Mucosa of stomach (tissue), 1 donor: ENCODE measurements at regions not wholly inside any gene's neighbourhood (a gene's known extent, or its start where the extent isn't known, plus 50 kb on each side); places are given as distances from the start of the nearest gene placed in this dataset.
"Not testable (repeated sequence)": the region's sequence is repeated elsewhere in the genome, so short reads cannot be mapped to it uniquely, and the experiment has no call there.

Experiments
- H3K27me3 ChIP-seq: one replicate; pipeline ENCODE4 v1.7.0; 2013; ENCODE audit warnings: mild to moderate bottlenecking, low read length; ENCODE audit not compliant: control insufficient read depth, insufficient read depth
- H3K36me3 ChIP-seq: one replicate; pipeline ENCODE4 v1.7.0; 2013; ENCODE audit warnings: low read length; ENCODE audit not compliant: control insufficient read depth, insufficient read depth
- H3K4me1 ChIP-seq: one replicate; pipeline ENCODE4 v1.7.0; 2013; ENCODE audit warnings: mild to moderate bottlenecking, low read length; ENCODE audit not compliant: control insufficient read depth, insufficient read depth
- H3K4me3 ChIP-seq: one replicate; pipeline ENCODE4 v1.7.0; 2013; ENCODE audit warnings: low read length
- H3K9ac ChIP-seq: one replicate; pipeline ENCODE4 v1.7.0; 2013; ENCODE audit warnings: mild to moderate bottlenecking, low read length, moderate library complexity
- H3K9me3 ChIP-seq: one replicate; pipeline ENCODE4 v1.7.0; 2013; ENCODE audit warnings: mild to moderate bottlenecking, low read length, moderate library complexity; ENCODE audit not compliant: control insufficient read depth
- donor health status: Pancreatic carcinoma.

DNA sequence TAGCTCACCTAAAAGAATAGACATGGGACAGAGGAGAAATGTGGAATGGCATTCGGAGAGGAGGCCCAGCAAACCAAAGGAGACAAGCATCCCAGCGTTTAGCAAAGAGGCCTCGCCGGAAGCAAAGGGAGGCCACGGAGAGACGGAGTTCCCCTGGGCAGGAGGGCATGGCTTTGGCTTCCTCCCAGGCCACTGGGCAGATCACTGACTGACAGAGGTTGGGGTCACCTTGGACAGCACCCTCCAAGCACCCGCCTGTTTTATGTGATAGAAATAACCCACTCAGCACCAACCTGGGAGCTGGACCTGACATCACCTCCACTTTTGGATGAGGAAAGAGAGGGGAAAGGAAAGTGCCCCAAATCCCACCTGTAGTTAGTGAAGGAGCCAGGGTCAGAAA is 434.1 kb downstream of the BRD1 start:
- no peaks in the 10 kb centered on the region for H3K36me3 ChIP-seq
- no peak overlapping the region for H3K9ac ChIP-seq
- H3K4me1 ChIP-seq = no peaks in the 10 kb centered on the region
- no peak overlapping the region for H3K4me3 ChIP-seq
- H3K27me3 ChIP-seq = no peaks in the 10 kb centered on the region
- no peaks in the 10 kb centered on the region for H3K9me3 ChIP-seq

DNA sequence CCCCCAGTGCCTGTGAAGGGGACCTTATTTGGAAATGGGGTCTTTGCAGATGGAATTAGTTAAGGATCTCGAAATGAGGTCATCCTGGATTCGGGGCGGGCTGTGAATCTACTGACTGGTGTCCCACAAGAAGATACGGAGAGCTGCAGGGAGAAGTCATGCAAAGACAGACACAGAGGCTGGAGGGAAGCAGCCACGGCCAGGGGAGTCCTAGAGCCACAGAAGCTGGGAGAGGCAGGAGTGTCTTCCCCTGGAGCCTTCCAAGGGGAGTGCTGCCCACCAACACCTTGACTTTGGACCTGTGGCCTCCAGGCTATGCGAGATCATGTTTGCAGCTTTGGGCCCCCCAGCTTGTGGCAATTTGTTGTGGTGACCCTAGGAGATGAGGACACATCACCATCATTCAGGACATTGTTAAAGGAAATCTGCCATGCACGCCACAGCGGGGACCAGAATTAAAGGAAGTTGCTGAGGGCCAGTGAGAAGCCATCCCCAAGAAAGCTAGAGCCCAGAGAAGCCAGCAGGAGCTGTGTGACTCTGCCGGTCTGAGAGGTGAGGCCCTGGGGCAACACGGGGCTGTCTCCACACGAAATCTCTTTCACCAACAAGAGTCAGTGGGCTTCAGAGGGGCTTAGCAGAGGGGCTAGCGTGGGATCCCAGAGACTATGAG is 434.7 kb downstream of the BRD1 start:
- Histone ChIP-seq H3K4me3 (no peak overlapping the region), H3K36me3 (no peaks in the 10 kb centered on the region), H3K4me1 (no peaks in the 10 kb centered on the region), H3K9ac (no peak overlapping the region), H3K9me3 (no peaks in the 10 kb centered on the region), H3K27me3 (no peaks in the 10 kb centered on the region)

DNA sequence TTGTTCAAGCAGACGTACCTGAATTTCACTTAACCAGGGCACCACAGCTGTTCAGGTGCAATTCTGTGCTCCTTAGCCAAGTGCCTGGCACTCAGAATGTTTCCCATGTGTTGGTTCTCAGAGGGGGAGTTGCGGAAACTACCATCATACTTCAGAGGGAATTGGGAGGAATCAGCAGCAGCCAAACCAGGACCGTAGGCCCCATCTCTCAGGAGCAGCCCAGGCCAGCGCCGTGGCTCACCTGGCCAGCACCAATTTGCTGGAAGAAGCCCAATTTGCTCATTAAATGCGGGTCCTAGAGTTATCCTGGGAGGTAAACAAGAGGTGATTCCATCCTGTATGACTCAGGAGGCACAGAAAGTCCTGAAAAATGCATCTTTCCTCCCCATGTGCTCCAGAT is 435.4 kb downstream of the BRD1 start:
- H3K36me3 ChIP-seq = no peaks in the 10 kb centered on the region
- H3K4me1 ChIP-seq = no peaks in the 10 kb centered on the region
- no peak overlapping the region for H3K4me3 ChIP-seq
- H3K27me3 ChIP-seq = no peaks in the 10 kb centered on the region
- H3K9me3 ChIP-seq = no peaks in the 10 kb centered on the region
- H3K9ac ChIP-seq = no peak overlapping the region

DNA sequence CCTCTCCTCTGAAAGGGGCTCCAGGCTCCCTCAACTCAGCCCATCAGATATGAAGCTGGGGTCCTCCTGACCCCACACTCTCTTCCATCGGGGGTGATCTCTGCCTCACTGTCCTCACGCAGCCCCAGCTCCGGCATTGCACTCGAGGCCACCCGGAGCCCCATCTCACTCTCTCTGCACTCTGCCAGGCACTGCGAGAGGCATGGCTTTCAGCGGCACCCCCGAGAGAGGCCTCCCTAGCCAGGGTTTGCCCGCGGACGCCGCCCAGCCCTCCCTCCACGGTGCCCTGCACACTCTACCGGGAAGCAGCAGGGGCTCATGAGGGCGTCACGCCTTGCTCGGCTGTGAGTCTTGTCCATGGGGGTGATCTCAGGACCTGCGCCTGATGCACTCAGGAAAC is 436.2 kb downstream of the BRD1 start:
- no peak overlapping the region for H3K4me3 ChIP-seq
- no peak overlapping the region for H3K9ac ChIP-seq
- H3K36me3 ChIP-seq = no peaks in the 10 kb centered on the region
- H3K4me1 ChIP-seq = no peaks in the 10 kb centered on the region
- H3K27me3 ChIP-seq = no peaks in the 10 kb centered on the region
- no peaks in the 10 kb centered on the region for H3K9me3 ChIP-seq

DNA sequence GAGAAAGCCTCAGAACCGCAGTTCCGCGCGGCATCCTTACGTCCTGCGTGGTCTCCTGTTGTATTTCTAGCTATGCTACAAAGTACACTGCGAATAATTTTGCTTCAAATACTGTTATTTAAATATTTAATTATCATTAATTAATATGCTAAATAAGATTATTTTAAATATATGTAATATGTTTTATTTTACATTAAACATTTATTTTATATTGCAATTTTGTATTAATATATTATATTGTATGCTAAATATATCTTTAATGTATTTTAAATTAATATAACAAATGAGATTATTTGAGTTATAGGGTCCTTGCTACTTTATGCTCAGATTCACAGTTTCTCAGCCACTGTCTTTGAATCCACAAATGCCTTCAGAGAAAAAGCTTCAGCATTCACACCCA is 436.7 kb downstream of the BRD1 start:
- Histone ChIP-seq H3K36me3 (no peaks in the 10 kb centered on the region), H3K4me3 (no peak overlapping the region), H3K27me3 (no peaks in the 10 kb centered on the region), H3K4me1 (no peaks in the 10 kb centered on the region), H3K9me3 (no peaks in the 10 kb centered on the region), H3K9ac (no peak overlapping the region)

DNA sequence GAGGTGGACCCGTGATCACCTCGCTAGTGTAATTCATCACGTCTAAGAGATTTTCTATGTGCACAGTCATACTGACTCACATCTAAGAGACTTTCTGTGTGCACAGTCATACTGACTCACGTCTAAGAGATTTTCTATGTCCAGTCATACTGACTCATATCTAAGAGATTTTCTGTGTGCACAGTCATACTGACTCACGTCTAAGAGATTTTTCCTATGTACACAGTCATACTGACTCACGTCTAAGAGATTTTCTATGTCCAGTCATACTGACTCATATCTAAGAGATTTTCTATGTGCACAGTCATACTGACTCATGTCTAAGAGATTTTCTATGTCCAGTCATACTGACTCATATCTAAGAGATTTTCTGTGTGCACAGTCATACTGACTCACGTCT is 443.8 kb downstream of the BRD1 start:
- H3K36me3 ChIP-seq, H3K9ac ChIP-seq, H3K4me3 ChIP-seq, H3K27me3 ChIP-seq, H3K4me1 ChIP-seq, H3K9me3 ChIP-seq: not testable (repeated sequence)

DNA sequence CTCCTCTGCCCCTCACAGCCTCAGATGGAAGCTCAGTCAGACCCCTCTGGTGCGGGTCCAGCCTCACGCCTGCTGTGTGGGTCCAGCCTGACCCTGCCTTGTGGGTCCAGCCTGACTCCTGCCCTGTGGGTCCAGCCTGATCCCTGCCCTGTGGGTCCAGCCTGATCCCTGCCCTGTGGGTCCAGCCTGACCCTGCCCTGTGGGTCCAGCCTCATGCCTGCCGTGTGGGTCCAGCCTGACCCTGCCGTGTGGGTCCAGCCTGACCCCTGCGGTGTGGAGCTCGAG is 445.3 kb downstream of the BRD1 start:
- Histone ChIP-seq H3K36me3 (no peaks in the 10 kb centered on the region), H3K4me3 (no peak overlapping the region), H3K27me3 (peaks cover 3% of the 10 kb centered on the region), H3K4me1 (no peaks in the 10 kb centered on the region), H3K9ac (no peak overlapping the region), H3K9me3 (no peaks in the 10 kb centered on the region)

DNA sequence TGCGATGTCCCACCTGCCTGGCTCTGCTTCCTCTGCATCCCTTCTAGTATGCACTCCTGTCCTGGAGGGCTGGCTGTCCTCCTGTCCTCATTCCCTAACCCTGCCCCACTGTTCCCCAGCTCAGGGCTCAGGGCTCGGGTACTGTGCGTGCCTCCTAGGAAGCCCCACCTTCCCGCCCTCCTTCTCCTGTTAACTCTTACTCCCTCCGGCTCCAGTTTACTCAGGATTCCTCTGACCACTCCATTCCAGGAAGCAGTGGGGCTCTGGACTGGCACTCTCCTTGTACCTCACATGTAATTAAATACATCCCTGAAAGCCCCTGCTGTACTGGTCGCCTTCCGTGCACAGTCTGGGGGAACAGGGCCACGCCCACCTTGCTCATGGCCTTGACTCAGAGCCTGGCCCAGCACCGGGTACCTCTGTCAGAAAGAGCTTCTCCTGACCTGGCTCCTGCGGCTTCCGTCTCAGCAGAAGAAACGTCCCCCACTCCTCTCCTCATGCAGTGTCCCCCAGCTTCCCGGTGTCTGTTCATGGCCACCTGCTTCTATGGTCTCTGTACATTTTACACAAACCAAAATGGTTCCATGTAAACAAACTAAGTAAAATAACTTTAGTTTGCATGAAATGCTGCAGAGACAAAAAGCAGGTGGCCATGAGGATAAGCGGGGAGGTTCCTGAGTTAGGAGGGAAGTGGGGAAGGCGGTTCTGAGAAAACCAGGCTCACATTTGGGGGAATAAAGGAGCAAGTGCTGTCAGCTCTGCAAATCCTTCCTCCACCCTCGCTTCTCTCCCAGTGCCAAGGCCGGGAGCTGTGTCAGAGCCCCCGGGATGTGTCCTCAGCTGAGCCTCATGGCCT is 445.9 kb downstream of the BRD1 start:
- Histone ChIP-seq H3K4me3 (no peak overlapping the region), H3K36me3 (no peaks in the 10 kb centered on the region), H3K9me3 (no peaks in the 10 kb centered on the region), H3K27me3 (peaks cover 3% of the 10 kb centered on the region), H3K9ac (no peak overlapping the region), H3K4me1 (no peaks in the 10 kb centered on the region)

DNA sequence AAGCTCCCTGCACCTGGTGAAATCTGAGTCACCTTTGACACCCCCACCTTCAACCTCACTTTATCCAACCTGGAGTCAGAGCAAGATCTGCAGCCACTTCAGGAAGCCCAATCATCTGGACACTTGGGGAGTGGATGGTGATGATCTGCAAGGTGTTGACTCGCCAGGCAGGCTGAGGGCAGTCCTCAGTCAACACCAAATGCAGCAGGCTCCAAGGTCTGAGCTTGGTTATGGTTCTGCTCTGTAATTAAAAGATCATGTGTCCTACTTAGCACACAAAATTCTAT is 446.9 kb downstream of the BRD1 start:
- H3K4me1 ChIP-seq = no peaks in the 10 kb centered on the region
- no peaks in the 10 kb centered on the region for H3K9me3 ChIP-seq
- H3K27me3 ChIP-seq = peaks cover 3% of the 10 kb centered on the region
- no peaks in the 10 kb centered on the region for H3K36me3 ChIP-seq
- no peak overlapping the region for H3K9ac ChIP-seq
- no peak overlapping the region for H3K4me3 ChIP-seq

DNA sequence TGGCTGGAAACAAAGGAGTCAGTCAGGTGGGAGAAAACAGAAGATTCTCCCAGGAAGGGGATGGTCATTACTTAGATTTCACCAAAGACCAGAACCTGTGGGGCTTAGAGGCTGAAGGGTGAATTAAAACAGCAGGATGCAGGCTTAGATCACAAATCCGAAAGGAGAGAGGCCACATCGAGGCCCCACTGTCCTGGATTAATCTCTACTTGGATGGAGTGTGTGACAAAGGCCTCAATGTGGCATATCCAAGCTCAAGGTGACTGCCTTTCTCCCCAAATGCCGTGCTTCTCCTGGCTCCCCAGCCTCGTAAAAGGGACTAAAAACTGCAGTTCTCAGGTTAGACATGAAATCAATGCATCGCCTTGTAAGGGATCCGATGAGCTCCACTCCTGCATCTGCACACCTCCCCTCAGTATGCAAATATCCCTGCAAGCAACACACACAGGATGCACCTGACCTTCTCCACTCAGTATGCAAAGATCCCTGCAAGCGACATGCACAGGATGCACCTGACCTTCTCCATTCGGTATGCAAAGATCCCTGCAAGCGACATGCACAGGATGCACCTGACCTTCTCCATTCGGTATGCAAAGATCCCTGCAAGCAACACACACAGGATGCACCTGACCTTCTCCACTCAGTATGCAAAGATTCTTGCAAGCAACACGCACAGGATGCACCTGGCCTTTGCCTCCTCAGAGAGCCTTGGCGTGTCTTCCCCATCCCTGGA is 447.4 kb downstream of the BRD1 start:
- no peaks in the 10 kb centered on the region for H3K4me1 ChIP-seq
- no peaks in the 10 kb centered on the region for H3K36me3 ChIP-seq
- H3K9ac ChIP-seq = no peak overlapping the region
- H3K9me3 ChIP-seq = no peaks in the 10 kb centered on the region
- no peak overlapping the region for H3K4me3 ChIP-seq
- peaks cover 3% of the 10 kb centered on the region for H3K27me3 ChIP-seq

DNA sequence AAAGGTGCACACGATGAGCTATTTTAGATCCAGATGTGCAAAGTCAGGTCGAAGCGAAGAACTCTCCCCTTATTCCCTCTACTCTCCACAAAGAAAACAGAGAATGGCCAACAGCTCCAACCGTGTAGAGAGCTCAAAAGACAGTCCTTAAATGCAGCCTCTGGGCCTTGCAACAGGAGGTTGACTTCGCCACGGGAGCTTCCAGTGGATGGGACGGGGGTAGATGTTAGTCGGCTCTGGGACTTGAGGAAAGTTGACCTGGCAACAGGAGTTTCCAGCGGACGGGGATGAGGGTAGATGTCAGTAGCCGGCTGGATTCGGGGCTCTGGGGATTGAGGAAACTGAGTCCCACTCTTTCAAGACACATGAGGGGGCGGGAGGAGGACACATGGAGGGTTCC is 450.4 kb downstream of the BRD1 start:
- Histone ChIP-seq H3K4me3 (no peak overlapping the region), H3K27me3 (peaks cover 3% of the 10 kb centered on the region), H3K36me3 (no peaks in the 10 kb centered on the region), H3K4me1 (no peaks in the 10 kb centered on the region), H3K9me3 (no peaks in the 10 kb centered on the region), H3K9ac (no peak overlapping the region)

DNA sequence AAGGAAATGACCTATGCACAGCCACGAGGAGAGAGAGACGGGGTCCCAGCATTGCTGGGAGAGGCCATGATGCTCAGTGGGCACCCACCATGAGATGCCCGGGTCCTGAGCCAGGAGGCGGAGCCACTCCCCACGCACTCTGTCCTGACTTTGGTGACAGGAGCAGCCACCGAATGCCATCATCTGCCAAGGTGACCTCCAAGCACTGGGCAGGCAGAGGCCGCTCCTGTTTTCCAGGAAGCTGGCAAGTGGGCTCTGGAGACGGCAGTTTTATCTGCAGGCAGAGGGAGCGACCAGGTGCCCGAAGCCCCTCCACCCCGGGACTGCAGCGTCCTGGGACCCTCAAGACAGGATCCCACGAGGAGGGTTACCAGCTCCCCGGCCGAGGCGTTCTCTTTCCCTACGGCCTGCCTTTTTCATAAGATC is 453.9 kb downstream of the BRD1 start:
- Histone ChIP-seq H3K4me1 (no peaks in the 10 kb centered on the region), H3K27me3 (no peaks in the 10 kb centered on the region), H3K9me3 (no peaks in the 10 kb centered on the region), H3K4me3 (no peak overlapping the region), H3K9ac (no peak overlapping the region), H3K36me3 (no peaks in the 10 kb centered on the region)
